GM23338 (cell line): ENCODE measurements at regions not wholly inside any gene's neighbourhood (a gene's known extent, or its start where the extent isn't known, plus 50 kb on each side); places are given as distances from the start of the nearest gene placed in this dataset.

Source experiments
- ATAC-seq: fragments of 200-7000 bp; cut with Tn5 transposase; 3 replicates; pipeline ENCODE4 v1.9.1; 2020
- DNase-seq: peaks from one replicate; pipeline ENCODE4 v3.0.0-alpha.2; 2015; ENCODE audit warnings: low spot score
- H2AFZ ChIP-seq: fragments of 200-600 bp; sonication (generic); 2 replicates; pipeline ENCODE4 v1.8.0; 2016; ENCODE audit warnings: antibody characterized with exemption, mild to moderate bottlenecking, moderate library complexity
- H3F3A ChIP-seq: fragments of 200-600 bp; sonication (generic); replicated peaks from 2 replicates; pipeline ENCODE4 v1.8.0; 2017; ENCODE audit warnings: antibody characterized with exemption, mixed run types, low read depth
- H3K27ac ChIP-seq: fragments of 200-600 bp; sonication (generic); 2 replicates; pipeline ENCODE4 v1.6.1; 2016; ENCODE audit warnings: low read depth
- H3K27me3 ChIP-seq: fragments of 200-600 bp; sonication (generic); 2 replicates; pipeline ENCODE4 v1.8.0; 2016; ENCODE audit warnings: mild to moderate bottlenecking, mixed run types, moderate library complexity; ENCODE audit not compliant: insufficient read depth
- H3K36me3 ChIP-seq: fragments of 200-600 bp; sonication (generic); 2 replicates; pipeline ENCODE4 v1.8.0; 2016; ENCODE audit warnings: mild to moderate bottlenecking; ENCODE audit not compliant: insufficient read depth
- H3K4me1 ChIP-seq: fragments of 200-600 bp; sonication (generic); 2 replicates; pipeline ENCODE4 v1.8.0; 2016; ENCODE audit warnings: mild to moderate bottlenecking, moderate library complexity; ENCODE audit not compliant: insufficient read depth
- H3K4me2 ChIP-seq: fragments of 200-600 bp; sonication (generic); 2 replicates; pipeline ENCODE4 v1.7.1; 2017; ENCODE audit warnings: mixed run types
- H3K4me3 ChIP-seq: fragments of 200-600 bp; sonication (generic); 2 replicates; pipeline ENCODE4 v1.6.1; 2016; ENCODE audit warnings: mixed run types
- H3K79me2 ChIP-seq: fragments of 200-600 bp; sonication (generic); replicated peaks from 2 replicates; pipeline ENCODE4 v1.8.0; 2017; ENCODE audit warnings: mild to moderate bottlenecking; ENCODE audit not compliant: insufficient read depth
- H3K9me2 ChIP-seq: fragments of 200-600 bp; sonication (generic); 2 replicates; pipeline ENCODE4 v1.8.0; 2017; ENCODE audit not compliant: insufficient read depth
- H4K20me1 ChIP-seq: fragments of 200-600 bp; sonication (generic); replicated peaks from 2 replicates; pipeline ENCODE4 v1.8.0; 2017; ENCODE audit warnings: mild to moderate bottlenecking; ENCODE audit not compliant: insufficient read depth
- H3K27ac Mint-ChIP-seq: 2 replicates; pipeline ENCODE4 v1.8.0; 2020; ENCODE audit warnings: inconsistent platforms, mild to moderate bottlenecking, moderate library complexity, mixed read lengths
- H3K27me3 Mint-ChIP-seq: 3 replicates; pipeline ENCODE4 v1.8.0; 2022; ENCODE audit warnings: low read depth, mild to moderate bottlenecking, moderate library complexity, mixed read lengths, inconsistent platforms; ENCODE audit not compliant: insufficient read depth, poor library complexity
- H3K36me3 Mint-ChIP-seq: 3 replicates; pipeline ENCODE4 v1.8.0; 2021; ENCODE audit warnings: low read depth, mild to moderate bottlenecking, inconsistent platforms, moderate library complexity, mixed read lengths
- H3K4me1 Mint-ChIP-seq: 3 replicates; pipeline ENCODE4 v1.8.0; 2020; ENCODE audit warnings: mild to moderate bottlenecking, inconsistent platforms, mixed read lengths
- H3K4me3 Mint-ChIP-seq: 3 replicates; pipeline ENCODE4 v1.8.0; 2021; ENCODE audit warnings: moderate library complexity, mild to moderate bottlenecking, inconsistent platforms, mixed read lengths
- H3K9me3 Mint-ChIP-seq: 3 replicates; pipeline ENCODE4 v1.8.0; 2020; ENCODE audit warnings: moderate library complexity, mild to moderate bottlenecking, inconsistent platforms, mixed read lengths
- EZH2phosphoT487 ChIP-seq: fragments of 200-600 bp; sonication (generic); IDR thresholded peaks from one replicate; pipeline ENCODE4 v1.8.1; 2018; ENCODE audit warnings: antibody characterized with exemption; ENCODE audit not compliant: unreplicated experiment
- POLR2AphosphoS5 ChIP-seq: IDR thresholded peaks from 2 replicates; pipeline ENCODE4 v1.6.1; 2016; ENCODE audit warnings: antibody characterized with exemption, low read depth
- REST ChIP-seq: IDR thresholded peaks from one replicate; pipeline ENCODE4 v1.6.1; 2018; ENCODE audit warnings: antibody characterized with exemption; ENCODE audit not compliant: unreplicated experiment
- STAT1 ChIP-seq: IDR thresholded peaks from one replicate; pipeline ENCODE4 v1.6.1; 2016; ENCODE audit warnings: antibody characterized with exemption; ENCODE audit not compliant: unreplicated experiment
- ZNF114 ChIP-seq: fragments of 250-450 bp; sonication (Bioruptor Pico); IDR thresholded peaks from 2 replicates; pipeline ENCODE4 v1.5.0; 2020; ENCODE audit warnings: mild to moderate bottlenecking, moderate library complexity
- ZNF331 ChIP-seq: fragments of 250-450 bp; sonication (Bioruptor Pico); IDR thresholded peaks from 2 replicates; pipeline ENCODE4 v1.5.0; 2020; ENCODE audit warnings: low read depth, mild to moderate bottlenecking, moderate library complexity
- TF ChIP-seq, protein P1 (sequence below): fragments of 250-450 bp; sonication (Bioruptor Pico); IDR thresholded peaks from 2 replicates; pipeline ENCODE4 v1.5.0; 2020; ENCODE audit warnings: mild to moderate bottlenecking, moderate library complexity
- TF ChIP-seq, protein P2 (sequence below), 2 experiments: fragments of 200-600 bp in 1 of 2; sonication (generic) in 1 of 2; conservative IDR thresholded peaks; 2 replicates each; pipeline versions ENCODE4 v1.5.1 to v1.6.1; 2016 to 2017; ENCODE audit warnings: antibody characterized with exemption in 2 of 2, low read depth in 2 of 2, mild to moderate bottlenecking in 2 of 2, moderate library complexity in 1 of 2
- TF ChIP-seq, protein P3 (sequence below): IDR thresholded peaks from 2 replicates; pipeline ENCODE4 v1.6.1; 2016; ENCODE audit warnings: antibody characterized with exemption

GRCh38 chr18:66129248-66129647 is 378.4 kb downstream of the CDH7 start:
- Histone ChIP-seq H3K4me2 (no peak overlapping the region), H3K27me3 (no peaks in the 10 kb centered on the region), H3K36me3 (no peaks in the 10 kb centered on the region), H3K9me2 (peaks cover 10% of the 10 kb centered on the region), H2AFZ (no peak overlapping the region), H3K4me3 (no peak overlapping the region), H3K27ac (no peak overlapping the region), H3K79me2 (no peaks in the 10 kb centered on the region), H3F3A (no peaks in the 10 kb centered on the region), H4K20me1 (no peaks in the 10 kb centered on the region), H3K4me1 (no peaks in the 10 kb centered on the region)
- Mint-ChIP-seq H3K27me3 (no peaks in the 10 kb centered on the region), H3K9me3 (no peaks in the 10 kb centered on the region), H3K27ac (no peak overlapping the region), H3K4me1 (no peaks in the 10 kb centered on the region), H3K4me3 (no peak overlapping the region), H3K36me3 (no peaks in the 10 kb centered on the region)
- no peak for ATAC-seq
- TF ChIP-seq ZNF114 (CRISPR knock-in tag) (no peak), ZNF331 (CRISPR knock-in tag) (no peak), POLR2AphosphoS5 (no peak), STAT1 (no peak)
- TF ChIP-seq, protein P1, sequence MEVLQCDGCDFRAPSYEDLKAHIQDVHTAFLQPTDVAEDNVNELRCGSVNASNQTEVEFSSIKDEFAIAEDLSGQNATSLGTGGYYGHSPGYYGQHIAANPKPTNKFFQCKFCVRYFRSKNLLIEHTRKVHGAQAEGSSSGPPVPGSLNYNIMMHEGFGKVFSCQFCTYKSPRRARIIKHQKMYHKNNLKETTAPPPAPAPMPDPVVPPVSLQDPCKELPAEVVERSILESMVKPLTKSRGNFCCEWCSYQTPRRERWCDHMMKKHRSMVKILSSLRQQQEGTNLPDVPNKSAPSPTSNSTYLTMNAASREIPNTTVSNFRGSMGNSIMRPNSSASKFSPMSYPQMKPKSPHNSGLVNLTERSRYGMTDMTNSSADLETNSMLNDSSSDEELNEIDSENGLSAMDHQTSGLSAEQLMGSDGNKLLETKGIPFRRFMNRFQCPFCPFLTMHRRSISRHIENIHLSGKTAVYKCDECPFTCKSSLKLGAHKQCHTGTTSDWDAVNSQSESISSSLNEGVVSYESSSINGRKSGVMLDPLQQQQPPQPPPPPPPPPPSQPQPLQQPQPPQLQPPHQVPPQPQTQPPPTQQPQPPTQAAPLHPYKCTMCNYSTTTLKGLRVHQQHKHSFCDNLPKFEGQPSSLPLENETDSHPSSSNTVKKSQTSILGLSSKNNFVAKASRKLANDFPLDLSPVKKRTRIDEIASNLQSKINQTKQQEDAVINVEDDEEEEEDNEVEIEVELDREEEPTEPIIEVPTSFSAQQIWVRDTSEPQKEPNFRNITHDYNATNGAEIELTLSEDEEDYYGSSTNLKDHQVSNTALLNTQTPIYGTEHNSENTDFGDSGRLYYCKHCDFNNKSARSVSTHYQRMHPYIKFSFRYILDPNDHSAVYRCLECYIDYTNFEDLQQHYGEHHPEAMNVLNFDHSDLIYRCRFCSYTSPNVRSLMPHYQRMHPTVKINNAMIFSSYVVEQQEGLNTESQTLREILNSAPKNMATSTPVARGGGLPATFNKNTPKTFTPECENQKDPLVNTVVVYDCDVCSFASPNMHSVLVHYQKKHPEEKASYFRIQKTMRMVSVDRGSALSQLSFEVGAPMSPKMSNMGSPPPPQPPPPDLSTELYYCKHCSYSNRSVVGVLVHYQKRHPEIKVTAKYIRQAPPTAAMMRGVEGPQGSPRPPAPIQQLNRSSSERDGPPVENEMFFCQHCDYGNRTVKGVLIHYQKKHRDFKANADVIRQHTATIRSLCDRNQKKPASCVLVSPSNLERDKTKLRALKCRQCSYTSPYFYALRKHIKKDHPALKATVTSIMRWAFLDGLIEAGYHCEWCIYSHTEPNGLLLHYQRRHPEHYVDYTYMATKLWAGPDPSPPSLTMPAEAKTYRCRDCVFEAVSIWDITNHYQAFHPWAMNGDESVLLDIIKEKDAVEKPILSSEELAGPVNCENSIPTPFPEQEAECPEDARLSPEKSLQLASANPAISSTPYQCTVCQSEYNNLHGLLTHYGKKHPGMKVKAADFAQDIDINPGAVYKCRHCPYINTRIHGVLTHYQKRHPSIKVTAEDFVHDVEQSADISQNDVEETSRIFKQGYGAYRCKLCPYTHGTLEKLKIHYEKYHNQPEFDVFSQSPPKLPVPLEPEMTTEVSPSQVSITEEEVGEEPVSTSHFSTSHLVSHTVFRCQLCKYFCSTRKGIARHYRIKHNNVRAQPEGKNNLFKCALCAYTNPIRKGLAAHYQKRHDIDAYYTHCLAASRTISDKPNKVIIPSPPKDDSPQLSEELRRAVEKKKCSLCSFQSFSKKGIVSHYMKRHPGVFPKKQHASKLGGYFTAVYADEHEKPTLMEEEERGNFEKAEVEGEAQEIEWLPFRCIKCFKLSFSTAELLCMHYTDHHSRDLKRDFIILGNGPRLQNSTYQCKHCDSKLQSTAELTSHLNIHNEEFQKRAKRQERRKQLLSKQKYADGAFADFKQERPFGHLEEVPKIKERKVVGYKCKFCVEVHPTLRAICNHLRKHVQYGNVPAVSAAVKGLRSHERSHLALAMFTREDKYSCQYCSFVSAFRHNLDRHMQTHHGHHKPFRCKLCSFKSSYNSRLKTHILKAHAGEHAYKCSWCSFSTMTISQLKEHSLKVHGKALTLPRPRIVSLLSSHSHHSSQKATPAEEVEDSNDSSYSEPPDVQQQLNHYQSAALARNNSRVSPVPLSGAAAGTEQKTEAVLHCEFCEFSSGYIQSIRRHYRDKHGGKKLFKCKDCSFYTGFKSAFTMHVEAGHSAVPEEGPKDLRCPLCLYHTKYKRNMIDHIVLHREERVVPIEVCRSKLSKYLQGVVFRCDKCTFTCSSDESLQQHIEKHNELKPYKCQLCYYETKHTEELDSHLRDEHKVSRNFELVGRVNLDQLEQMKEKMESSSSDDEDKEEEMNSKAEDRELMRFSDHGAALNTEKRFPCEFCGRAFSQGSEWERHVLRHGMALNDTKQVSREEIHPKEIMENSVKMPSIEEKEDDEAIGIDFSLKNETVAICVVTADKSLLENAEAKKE (CRISPR knock-in tag), result no peak
- DNase-seq, result no peak

- DNase-seq, result no peak
- Histone ChIP-seq H3K27ac (no peak overlapping the region), H3K27me3 (no peaks in the 10 kb centered on the region), H3K4me1 (no peaks in the 10 kb centered on the region), H4K20me1 (no peaks in the 10 kb centered on the region), H3K4me2 (no peak overlapping the region), H2AFZ (no peak overlapping the region), H3K9me2 (no peaks in the 10 kb centered on the region), H3F3A (no peaks in the 10 kb centered on the region), H3K4me3 (no peak overlapping the region), H3K79me2 (no peaks in the 10 kb centered on the region), H3K36me3 (no peaks in the 10 kb centered on the region)
- Mint-ChIP-seq H3K9me3 (no peaks in the 10 kb centered on the region), H3K4me3 (no peak overlapping the region), H3K27ac (no peak overlapping the region), H3K27me3 (no peaks in the 10 kb centered on the region), H3K36me3 (no peaks in the 10 kb centered on the region), H3K4me1 (no peaks in the 10 kb centered on the region)
- TF ChIP-seq, protein P2, sequence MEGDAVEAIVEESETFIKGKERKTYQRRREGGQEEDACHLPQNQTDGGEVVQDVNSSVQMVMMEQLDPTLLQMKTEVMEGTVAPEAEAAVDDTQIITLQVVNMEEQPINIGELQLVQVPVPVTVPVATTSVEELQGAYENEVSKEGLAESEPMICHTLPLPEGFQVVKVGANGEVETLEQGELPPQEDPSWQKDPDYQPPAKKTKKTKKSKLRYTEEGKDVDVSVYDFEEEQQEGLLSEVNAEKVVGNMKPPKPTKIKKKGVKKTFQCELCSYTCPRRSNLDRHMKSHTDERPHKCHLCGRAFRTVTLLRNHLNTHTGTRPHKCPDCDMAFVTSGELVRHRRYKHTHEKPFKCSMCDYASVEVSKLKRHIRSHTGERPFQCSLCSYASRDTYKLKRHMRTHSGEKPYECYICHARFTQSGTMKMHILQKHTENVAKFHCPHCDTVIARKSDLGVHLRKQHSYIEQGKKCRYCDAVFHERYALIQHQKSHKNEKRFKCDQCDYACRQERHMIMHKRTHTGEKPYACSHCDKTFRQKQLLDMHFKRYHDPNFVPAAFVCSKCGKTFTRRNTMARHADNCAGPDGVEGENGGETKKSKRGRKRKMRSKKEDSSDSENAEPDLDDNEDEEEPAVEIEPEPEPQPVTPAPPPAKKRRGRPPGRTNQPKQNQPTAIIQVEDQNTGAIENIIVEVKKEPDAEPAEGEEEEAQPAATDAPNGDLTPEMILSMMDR (conservative IDR thresholded peaks at IDR 0.05; ENCODE audit: low read depth in 2 of 2), result no peak
- TF ChIP-seq POLR2AphosphoS5 (no peak), ZNF331 (CRISPR knock-in tag) (no peak), EZH2phosphoT487 (no peak), REST (no peak)
- TF ChIP-seq, protein P3, sequence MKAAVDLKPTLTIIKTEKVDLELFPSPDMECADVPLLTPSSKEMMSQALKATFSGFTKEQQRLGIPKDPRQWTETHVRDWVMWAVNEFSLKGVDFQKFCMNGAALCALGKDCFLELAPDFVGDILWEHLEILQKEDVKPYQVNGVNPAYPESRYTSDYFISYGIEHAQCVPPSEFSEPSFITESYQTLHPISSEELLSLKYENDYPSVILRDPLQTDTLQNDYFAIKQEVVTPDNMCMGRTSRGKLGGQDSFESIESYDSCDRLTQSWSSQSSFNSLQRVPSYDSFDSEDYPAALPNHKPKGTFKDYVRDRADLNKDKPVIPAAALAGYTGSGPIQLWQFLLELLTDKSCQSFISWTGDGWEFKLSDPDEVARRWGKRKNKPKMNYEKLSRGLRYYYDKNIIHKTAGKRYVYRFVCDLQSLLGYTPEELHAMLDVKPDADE, result no peak
- no peak for ATAC-seq
Measured at GRCh38 chr18:66126266-66126665, 375.5 kb downstream of the CDH7 start.
